ENCODE measurements at regions not wholly inside any gene's neighbourhood (a gene's known extent, or its start where the extent isn't known, plus 50 kb on each side); places are given as distances from the start of the nearest gene placed in this dataset.
"Not testable (repeated sequence)": the region's sequence is repeated elsewhere in the genome, so short reads cannot be mapped to it uniquely, and the experiment has no call there.

- no peak for DNase-seq (ENCODE audit: low spot score)
Observed at GRCh38 chr13:46498650-46499049, 54.3 kb upstream of the LRCH1 start.

DNA sequence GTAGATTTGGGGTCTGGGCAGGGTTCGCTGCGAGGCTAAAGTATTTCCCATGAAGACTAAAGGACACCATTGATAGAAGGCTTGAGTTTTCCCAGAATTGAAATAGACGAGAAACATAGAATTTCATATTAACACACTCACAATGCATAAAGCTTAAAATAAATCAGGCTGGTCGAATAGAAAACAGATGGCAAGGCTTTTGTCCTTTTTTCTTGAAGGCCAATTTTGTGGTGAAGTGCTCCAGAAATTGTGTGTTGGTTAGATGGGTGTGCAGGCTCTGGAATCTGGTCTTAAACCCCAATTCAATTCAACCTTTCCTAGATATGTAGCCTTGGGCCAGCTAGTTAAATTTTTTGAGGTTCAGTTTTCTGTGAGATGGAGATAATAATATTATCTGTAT, 56.9 kb upstream of the LRCH1 start:
- no peak for DNase-seq (ENCODE audit: low spot score)
- TF ChIP-seq CTCF (IDR thresholded peaks at IDR 0.05; ENCODE audit: extremely low read depth, missing control alignments) = no peak

More at GRCh38 chr13:46498650-46499049, 54.3 kb upstream of the LRCH1 start:
- TF ChIP-seq CTCF (IDR thresholded peaks at IDR 0.05; ENCODE audit: extremely low read depth, missing control alignments) = no peak

GRCh38 chr13:46495651-46496050, 57.3 kb upstream of the LRCH1 start:
- DNase-seq (ENCODE audit: low spot score) = no peak
- no peak for TF ChIP-seq CTCF (IDR thresholded peaks at IDR 0.05; ENCODE audit: extremely low read depth, missing control alignments)

GRCh38 chr13:46495066-46495465, 57.9 kb upstream of the LRCH1 start:
- no peak for TF ChIP-seq CTCF (IDR thresholded peaks at IDR 0.05; ENCODE audit: extremely low read depth, missing control alignments)
- DNase-seq (ENCODE audit: low spot score) = no peak

DNA sequence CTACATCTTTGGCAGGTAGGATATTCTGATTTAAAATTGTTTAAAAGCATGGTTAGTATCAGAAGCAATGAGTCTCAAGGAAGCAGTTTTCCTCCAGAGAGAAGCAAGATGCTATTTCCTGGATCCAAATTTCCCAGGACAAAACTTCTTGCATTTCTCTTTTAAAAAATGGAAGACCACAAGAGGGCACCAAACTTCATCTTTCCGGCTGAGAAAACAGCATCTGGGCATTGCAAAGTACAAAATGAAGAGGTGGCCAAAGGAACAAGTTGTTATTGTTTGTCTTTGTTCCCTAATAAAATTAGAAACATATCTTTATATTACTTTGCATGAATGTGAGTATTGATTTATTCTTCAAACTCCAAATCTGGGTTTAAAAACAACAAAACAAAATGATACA, 60.0 kb upstream of the LRCH1 start:
- peak; percentile 45 for DNase-seq (ENCODE audit: low spot score)
- TF ChIP-seq CTCF (IDR thresholded peaks at IDR 0.05; ENCODE audit: extremely low read depth, missing control alignments) = peak; percentile 21

DNA sequence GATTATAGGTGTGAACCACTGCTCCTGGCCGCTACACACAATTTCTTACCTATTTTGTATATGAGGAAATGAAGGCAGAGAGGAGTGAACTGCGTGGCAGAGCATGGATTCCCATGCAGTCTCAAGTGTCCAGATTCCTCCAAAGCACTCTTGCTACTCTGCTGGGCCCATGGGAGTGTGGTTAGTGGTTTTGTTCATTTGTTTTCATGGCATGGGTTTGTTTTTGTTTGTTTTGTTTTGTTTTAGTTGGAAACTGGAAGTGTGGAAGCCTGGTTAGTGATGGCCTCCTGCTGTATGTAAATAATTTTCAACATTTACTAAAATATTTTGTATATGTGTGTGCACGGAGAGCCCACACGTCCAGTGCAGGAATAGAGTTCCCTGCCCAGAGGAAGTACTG, 61.3 kb upstream of the LRCH1 start:
- TF ChIP-seq CTCF (IDR thresholded peaks at IDR 0.05; ENCODE audit: extremely low read depth, missing control alignments) = no peak
- no peak for DNase-seq (ENCODE audit: low spot score)

DNA sequence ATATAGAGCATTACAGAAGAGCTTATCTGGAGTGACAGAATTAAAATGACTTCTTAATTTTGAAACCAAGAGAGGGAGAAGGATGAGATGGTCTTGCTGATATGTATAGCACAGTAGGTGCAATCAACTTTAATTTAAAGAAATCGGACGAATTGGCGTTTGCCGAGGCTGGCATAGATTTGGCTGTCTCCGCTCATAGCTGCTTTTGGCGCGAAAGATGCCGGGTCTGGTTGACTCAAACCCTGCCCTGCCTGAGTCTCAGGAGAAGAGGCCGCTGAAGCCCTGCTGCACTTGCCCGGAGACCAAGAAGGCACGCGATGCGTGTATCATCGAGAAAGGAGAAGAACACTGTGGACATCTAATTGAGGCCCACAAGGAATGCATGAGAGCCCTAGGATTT, 62.3 kb upstream of the LRCH1 start:
- not testable (repeated sequence) for DNase-seq (ENCODE audit: low spot score)

DNA sequence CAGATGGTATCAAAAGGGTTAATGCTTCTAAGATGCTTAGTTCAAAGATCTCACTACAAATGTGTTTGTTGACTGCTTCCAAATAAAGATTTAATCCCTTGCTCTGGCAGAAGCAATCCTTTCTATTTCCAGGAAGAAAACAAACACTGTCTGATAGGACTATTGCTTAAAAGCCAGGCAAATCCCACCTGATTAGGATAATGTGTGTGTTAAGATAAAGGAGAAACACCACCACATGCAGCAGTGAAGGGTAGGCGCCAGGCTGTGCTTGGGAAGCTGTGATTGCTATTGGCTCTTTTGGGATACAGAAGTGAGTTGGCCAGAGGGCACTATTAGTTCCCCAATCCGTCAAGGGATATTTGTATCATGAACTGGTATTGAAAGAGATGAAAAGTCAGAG, 62.8 kb upstream of the LRCH1 start:
- no peak for TF ChIP-seq CTCF (IDR thresholded peaks at IDR 0.05; ENCODE audit: extremely low read depth, missing control alignments)
- no peak for DNase-seq (ENCODE audit: low spot score)
